Ishikawa (cell line): ENCODE measurements at regions not wholly inside any gene's neighbourhood (a gene's known extent, or its start where the extent isn't known, plus 50 kb on each side); places are given as distances from the start of the nearest gene placed in this dataset.

ENCODE experiments used
- EGR1 ChIP-seq: IDR thresholded peaks from 2 replicates; pipeline ENCODE4 v1.6.1; 2012
- EP300 ChIP-seq: IDR thresholded peaks from 2 replicates; pipeline ENCODE4 v1.6.1; 2012; ENCODE audit warnings: borderline replicate concordance
- FOXM1 ChIP-seq: IDR thresholded peaks from 2 replicates; pipeline ENCODE4 v1.6.1; 2012; ENCODE audit warnings: low read depth, borderline replicate concordance
- TCF12 ChIP-seq: IDR thresholded peaks from 2 replicates; pipeline ENCODE4 v1.6.1; 2012; ENCODE audit warnings: low read depth
- TEAD4 ChIP-seq: IDR thresholded peaks from 2 replicates; pipeline ENCODE4 v1.6.1; 2012
- YY1 ChIP-seq: IDR thresholded peaks from 2 replicates; pipeline ENCODE4 v1.6.1; 2012; ENCODE audit warnings: low read depth
- TF ChIP-seq, protein P1 (sequence below): IDR thresholded peaks from 2 replicates; pipeline ENCODE4 v1.6.1; 2012
- TF ChIP-seq, protein P2 (sequence below): IDR thresholded peaks from 2 replicates; pipeline ENCODE4 v1.6.1; 2012

DNA sequence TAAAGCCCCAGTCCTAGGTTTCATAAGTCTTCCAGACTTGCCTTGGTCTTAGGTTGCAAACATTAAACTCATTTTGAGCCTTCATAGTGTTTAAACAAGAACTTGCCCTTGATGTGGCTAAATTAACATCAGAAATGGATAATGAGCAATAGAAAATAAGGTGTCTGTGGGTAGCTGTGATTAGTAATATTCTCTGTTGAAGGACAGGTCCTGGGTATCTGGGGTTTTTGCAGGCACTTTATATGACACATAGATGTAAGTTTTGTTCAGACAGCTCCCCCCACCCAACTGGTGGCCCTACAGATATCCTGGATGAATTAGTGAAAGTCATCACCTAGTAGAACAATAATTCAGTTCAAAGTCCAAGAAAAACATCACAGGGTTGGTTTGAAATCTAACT, 272.5 kb downstream of the PTTG2 start:
- no peak for TF ChIP-seq TCF12
- TF ChIP-seq, protein P1, sequence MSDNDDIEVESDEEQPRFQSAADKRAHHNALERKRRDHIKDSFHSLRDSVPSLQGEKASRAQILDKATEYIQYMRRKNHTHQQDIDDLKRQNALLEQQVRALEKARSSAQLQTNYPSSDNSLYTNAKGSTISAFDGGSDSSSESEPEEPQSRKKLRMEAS: no peak
- no peak for TF ChIP-seq EP300
- TF ChIP-seq EGR1: no peak
- no peak for TF ChIP-seq YY1
- TF ChIP-seq, protein P2, sequence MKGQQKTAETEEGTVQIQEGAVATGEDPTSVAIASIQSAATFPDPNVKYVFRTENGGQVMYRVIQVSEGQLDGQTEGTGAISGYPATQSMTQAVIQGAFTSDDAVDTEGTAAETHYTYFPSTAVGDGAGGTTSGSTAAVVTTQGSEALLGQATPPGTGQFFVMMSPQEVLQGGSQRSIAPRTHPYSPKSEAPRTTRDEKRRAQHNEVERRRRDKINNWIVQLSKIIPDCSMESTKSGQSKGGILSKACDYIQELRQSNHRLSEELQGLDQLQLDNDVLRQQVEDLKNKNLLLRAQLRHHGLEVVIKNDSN: no peak
- no peak for TF ChIP-seq TEAD4
- no peak for TF ChIP-seq FOXM1
